PC-3 (cell line): ENCODE measurements at regions not wholly inside any gene's neighbourhood (a gene's known extent, or its start where the extent isn't known, plus 50 kb on each side); places are given as distances from the start of the nearest gene placed in this dataset.
A peak's percentile ranks its signal among the peaks of the same experiment; 100 is the strongest.

Experiments used
- ATAC-seq: fragments of 200-7000 bp; cut with Tn5 transposase; 2 replicates; pipeline ENCODE4 v1.9.1; 2020; ENCODE audit warnings: mild to moderate bottlenecking, moderate library complexity
- BruUV-seq: library from RNA; stranded (reverse); fragments of 400-500 nt; replicated peaks from 2 replicates; lab custom pipeline; 2021; lab: Mats Ljungman, UMichigan
- CTCF ChIA-PET: fragments of 300-600 bp; sonication (Branson Sonifier 250); formaldehyde crosslinking; loops from one replicate; lab custom pipeline; 2022; ENCODE audit warnings: antibody characterized with exemption; lab: Charles Lee
- POLR2A ChIA-PET: fragments of 300-600 bp; sonication (Branson Sonifier 250); formaldehyde crosslinking; loops from one replicate; lab custom pipeline; 2022; ENCODE audit warnings: antibody characterized with exemption; ENCODE audit not compliant: unreplicated experiment; lab: Charles Lee
- DNase-seq: peaks from one replicate; pipeline ENCODE4 v3.0.0-alpha.2; 2015
- H2AFZ ChIP-seq: fragments of 300-600 bp; sonication (generic); 2 replicates; pipeline ENCODE4 v1.6.0; 2016; ENCODE audit warnings: antibody characterized with exemption, low read length
- H3F3A ChIP-seq: fragments of 300-600 bp; sonication (generic); one replicate; pipeline ENCODE4 v1.6.0; 2017; ENCODE audit warnings: antibody characterized with exemption, low read length, control low read depth, mild to moderate bottlenecking; ENCODE audit not compliant: unreplicated experiment
- H3K27ac ChIP-seq: fragments of 300-600 bp; sonication (generic); 2 replicates; pipeline ENCODE4 v1.5.1; 2016; ENCODE audit warnings: mild to moderate bottlenecking, low read length
- H3K27me3 ChIP-seq: fragments of 300-600 bp; sonication (generic); 2 replicates; pipeline ENCODE4 v1.6.1; 2016; ENCODE audit warnings: low read length, mixed read lengths
- H3K36me3 ChIP-seq: fragments of 300-600 bp; sonication (generic); 2 replicates; pipeline ENCODE4 v1.6.1; 2016; ENCODE audit warnings: low read depth, mixed run types, low read length, mixed read lengths
- H3K4me1 ChIP-seq: fragments of 300-600 bp; sonication (generic); 2 replicates; pipeline ENCODE4 v1.5.1; 2016; ENCODE audit warnings: low read length; ENCODE audit not compliant: insufficient read depth
- H3K4me2 ChIP-seq: fragments of 300-600 bp; sonication (generic); 2 replicates; pipeline ENCODE4 v1.6.0; 2016; ENCODE audit warnings: low read length
- H3K4me3 ChIP-seq: fragments of 300-600 bp; sonication (generic); 2 replicates; pipeline ENCODE4 v1.5.1; 2016; ENCODE audit warnings: mild to moderate bottlenecking, low read length, mixed read lengths
- H3K79me2 ChIP-seq: fragments of 300-600 bp; sonication (generic); 2 replicates; pipeline ENCODE4 v1.6.1; 2017; ENCODE audit warnings: low read length, mixed read lengths
- H3K9ac ChIP-seq: fragments of 300-600 bp; sonication (generic); 2 replicates; pipeline ENCODE4 v1.6.0; 2016; ENCODE audit warnings: mild to moderate bottlenecking, low read length
- H3K9me2 ChIP-seq: fragments of 300-600 bp; sonication (generic); replicated peaks from 2 replicates; pipeline ENCODE4 v1.6.1; 2016; ENCODE audit warnings: mixed run types, low read length, mixed read lengths
- H3K9me3 ChIP-seq: fragments of 300-600 bp; sonication (generic); 2 replicates; pipeline ENCODE4 v1.6.1; 2016; ENCODE audit warnings: low read length, mixed read lengths
- H4K20me1 ChIP-seq: fragments of 300-600 bp; sonication (generic); 2 replicates; pipeline ENCODE4 v1.6.1; 2016; ENCODE audit warnings: low read length, mixed read lengths
- EZH2 ChIP-seq: fragments of 300-600 bp; sonication (generic); IDR thresholded peaks from one replicate; pipeline ENCODE4 v1.6.1; 2017; ENCODE audit warnings: antibody characterized with exemption, mild to moderate bottlenecking, low read length; ENCODE audit not compliant: unreplicated experiment
- EZH2phosphoT487 ChIP-seq: fragments of 300-600 bp; sonication (generic); IDR thresholded peaks from 2 replicates; pipeline ENCODE4 v1.6.1; 2018; ENCODE audit warnings: mild to moderate bottlenecking, antibody characterized with exemption, low read length, borderline replicate concordance
- intact Hi-C: fragments of 100-400 bp; cut with micrococcal nuclease; formaldehyde crosslinking; loops from 2 replicates; pipeline ENCODE4 v1.9.0; 2023
- TF ChIP-seq, protein P1 (sequence below): fragments of 300-600 bp; sonication (generic); conservative IDR thresholded peaks from 2 replicates; pipeline ENCODE4 v1.5.1; 2017; ENCODE audit warnings: antibody characterized with exemption, low read depth, mild to moderate bottlenecking, low read length

DNA sequence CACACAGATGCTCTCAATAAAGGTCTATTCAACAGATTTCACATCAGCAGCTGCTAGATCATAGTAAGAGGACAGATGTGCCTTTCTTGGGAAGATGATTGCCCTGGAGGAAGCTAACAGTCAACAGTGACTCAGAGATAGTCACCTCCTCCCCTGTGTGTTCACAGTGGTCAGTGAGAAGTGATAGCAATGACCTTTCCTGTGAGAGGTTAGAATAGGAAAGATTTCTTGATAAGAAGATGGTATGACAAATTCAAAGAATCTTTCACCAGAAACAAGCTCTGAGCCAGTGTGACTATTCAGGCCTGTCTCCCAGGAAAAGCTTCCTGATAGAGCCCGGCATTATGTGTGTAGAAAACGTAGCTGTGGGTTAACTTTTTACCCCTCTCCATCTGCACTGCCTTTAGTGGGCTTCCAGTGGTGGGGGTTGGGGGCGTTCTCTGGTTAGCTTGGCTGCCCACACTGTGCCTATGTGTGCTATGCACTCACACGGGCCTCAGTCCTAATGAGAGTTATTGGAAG is 66.4 kb upstream of the ARHGAP5 start:
- peaks cover 58% of the 10 kb centered on the region for H3K4me1 ChIP-seq
- H3K4me3 ChIP-seq, result peak overlapping the region; percentile 15; the same call in 1 of the 2 replicates
- no peaks in the 10 kb centered on the region for H3F3A ChIP-seq
- intact Hi-C loops, result loop anchor here (2.0 kb wide), 1 partner anchor 118 kb away; no protein-coding TSS in a partner anchor
- DNase-seq, result peak; percentile 95
- TF ChIP-seq, protein P1, sequence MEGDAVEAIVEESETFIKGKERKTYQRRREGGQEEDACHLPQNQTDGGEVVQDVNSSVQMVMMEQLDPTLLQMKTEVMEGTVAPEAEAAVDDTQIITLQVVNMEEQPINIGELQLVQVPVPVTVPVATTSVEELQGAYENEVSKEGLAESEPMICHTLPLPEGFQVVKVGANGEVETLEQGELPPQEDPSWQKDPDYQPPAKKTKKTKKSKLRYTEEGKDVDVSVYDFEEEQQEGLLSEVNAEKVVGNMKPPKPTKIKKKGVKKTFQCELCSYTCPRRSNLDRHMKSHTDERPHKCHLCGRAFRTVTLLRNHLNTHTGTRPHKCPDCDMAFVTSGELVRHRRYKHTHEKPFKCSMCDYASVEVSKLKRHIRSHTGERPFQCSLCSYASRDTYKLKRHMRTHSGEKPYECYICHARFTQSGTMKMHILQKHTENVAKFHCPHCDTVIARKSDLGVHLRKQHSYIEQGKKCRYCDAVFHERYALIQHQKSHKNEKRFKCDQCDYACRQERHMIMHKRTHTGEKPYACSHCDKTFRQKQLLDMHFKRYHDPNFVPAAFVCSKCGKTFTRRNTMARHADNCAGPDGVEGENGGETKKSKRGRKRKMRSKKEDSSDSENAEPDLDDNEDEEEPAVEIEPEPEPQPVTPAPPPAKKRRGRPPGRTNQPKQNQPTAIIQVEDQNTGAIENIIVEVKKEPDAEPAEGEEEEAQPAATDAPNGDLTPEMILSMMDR, result no peak
- TF ChIP-seq EZH2phosphoT487, result no peak
- TF ChIP-seq EZH2, result no peak
- no peaks in the 10 kb centered on the region for H4K20me1 ChIP-seq
- H3K36me3 ChIP-seq, result no peaks in the 10 kb centered on the region
- ATAC-seq, result peak; percentile 71
- no peak overlapping the region for H2AFZ ChIP-seq
- no peaks in the 10 kb centered on the region for H3K9me2 ChIP-seq
- H3K27ac ChIP-seq, result peak overlapping the region; percentile 88
- H3K27me3 ChIP-seq, result no peaks in the 10 kb centered on the region
- peak overlapping the region; percentile 73 for H3K4me2 ChIP-seq
- no peaks in the 10 kb centered on the region for H3K9me3 ChIP-seq
- H3K79me2 ChIP-seq, result no peaks in the 10 kb centered on the region
- CTCF ChIA-PET, result interaction anchor here (0.6 to 1.0 kb wide), 2 partner anchors 244 to 248 kb away, joined by 3 read pairs; no protein-coding TSS in a partner anchor
- no TSS peak for BruUV-seq
- POLR2A ChIA-PET, result no interaction called here
- H3K9ac ChIP-seq, result peak overlapping the region; percentile 63

- Histone ChIP-seq H3F3A (no peaks in the 10 kb centered on the region), H3K4me2 (peak overlapping the region; percentile 73), H3K9ac (peak overlapping the region; percentile 63), H3K4me3 (peak overlapping the region; percentile 15; the same call in 1 of the 2 replicates), H3K27me3 (no peaks in the 10 kb centered on the region), H3K27ac (peak overlapping the region; percentile 88), H3K36me3 (no peaks in the 10 kb centered on the region), H3K9me3 (no peaks in the 10 kb centered on the region), H3K9me2 (no peaks in the 10 kb centered on the region), H2AFZ (no peak overlapping the region), H3K79me2 (no peaks in the 10 kb centered on the region), H3K4me1 (peaks cover 52% of the 10 kb centered on the region), H4K20me1 (no peaks in the 10 kb centered on the region)
- no peak for ATAC-seq
- ChIA-PET POLR2A (no interaction called here), CTCF (interaction anchor here (0.5 to 1.0 kb wide), 3 partner anchors 52 to 371 kb away, joined by 3 to 4 read pairs (median 3); no protein-coding TSS in a partner anchor)
- peak; percentile 30 for DNase-seq
- TF ChIP-seq EZH2phosphoT487, result no peak
- TF ChIP-seq EZH2, result no peak
- TF ChIP-seq, protein P1, result no peak
- intact Hi-C loops, result loop anchor here (2.0 kb wide), 1 partner anchor 118 kb away; no protein-coding TSS in a partner anchor
- no TSS peak for BruUV-seq
Observed at GRCh38 chr14:32011225-32011624, 65.9 kb upstream of the ARHGAP5 start.

- peak overlapping the region; percentile 73 for H3K4me2 ChIP-seq
- POLR2A ChIA-PET, result no interaction called here
- H3K9ac ChIP-seq, result no peak overlapping the region
- no peaks in the 10 kb centered on the region for H3K79me2 ChIP-seq
- H3K9me3 ChIP-seq, result no peaks in the 10 kb centered on the region
- H3F3A ChIP-seq, result no peaks in the 10 kb centered on the region
- no peaks in the 10 kb centered on the region for H4K20me1 ChIP-seq
- no peaks in the 10 kb centered on the region for H3K27me3 ChIP-seq
- ATAC-seq (peak; percentile 57), DNase-seq (peak; percentile 92)
- BruUV-seq, result no TSS peak
- intact Hi-C loops, result no loop called here
- no peak for TF ChIP-seq EZH2phosphoT487
- TF ChIP-seq EZH2, result no peak
- TF ChIP-seq, protein P1, result no peak
- CTCF ChIA-PET, result interaction anchor here (0.5 kb wide), 1 partner anchor 51 kb away, joined by 4 read pairs; no protein-coding TSS in a partner anchor
- H3K4me1 ChIP-seq, result peaks cover 44% of the 10 kb centered on the region
- no peak overlapping the region for H2AFZ ChIP-seq
- no peak overlapping the region for H3K4me3 ChIP-seq
- no peaks in the 10 kb centered on the region for H3K36me3 ChIP-seq
- H3K27ac ChIP-seq, result peak overlapping the region; percentile 88
- no peaks in the 10 kb centered on the region for H3K9me2 ChIP-seq
Observed at GRCh38 chr14:32012062-32012461, 65.0 kb upstream of the ARHGAP5 start.
